ENCODE measurements at regions not wholly inside any gene's neighbourhood (a gene's known extent, or its start where the extent isn't known, plus 50 kb on each side); places are given as distances from the start of the nearest gene placed in this dataset.

DNA sequence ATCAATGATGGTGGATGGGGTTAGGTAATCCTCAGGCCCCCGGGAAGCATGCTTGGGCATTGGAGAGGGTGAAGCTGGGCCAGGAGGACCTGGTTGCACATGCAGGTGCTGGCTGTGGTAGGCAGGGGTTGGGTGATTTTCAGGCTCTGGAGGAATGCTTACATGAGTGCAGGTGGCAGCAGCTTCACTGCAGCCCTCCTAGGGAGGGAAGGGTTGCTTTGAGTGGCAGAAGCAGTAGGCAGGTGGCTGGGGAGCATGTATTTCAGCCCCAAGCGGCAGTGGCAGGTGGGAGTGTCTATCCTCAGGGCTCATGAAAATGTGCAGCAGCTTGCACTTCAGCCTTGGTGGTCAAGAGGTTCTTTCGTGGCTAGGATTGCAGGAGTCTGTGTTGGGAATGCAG is 230.0 kb upstream of the CTNNB1 start:
- peak in 1 of 3 experiments; percentile 8 for DNase-seq

GRCh38 chr3:40969756-40970466 is 229.4 kb upstream of the CTNNB1 start:
- no peak for DNase-seq

GRCh38 chr3:40971191-40972168 is 227.8 kb upstream of the CTNNB1 start:
- peak; percentile 27 to 86 (median 68) for DNase-seq

DNA sequence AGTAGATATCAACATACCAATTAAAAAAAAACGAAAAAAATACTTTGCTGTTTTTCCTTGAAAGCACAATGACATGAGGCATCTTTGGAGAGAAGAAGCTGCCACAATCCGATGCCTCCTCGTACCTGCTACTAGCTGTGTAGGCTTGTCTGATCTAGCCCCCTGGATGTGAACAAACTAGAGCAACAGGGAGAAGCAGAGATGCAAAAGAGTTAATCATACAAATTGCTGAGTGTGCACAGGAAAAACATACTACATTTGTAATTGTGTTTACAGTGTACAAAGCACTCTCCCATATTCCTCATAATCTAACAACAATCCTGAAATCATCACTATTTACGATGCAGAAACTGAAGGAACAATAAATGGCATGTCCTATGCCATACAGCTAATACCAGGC is 227.0 kb upstream of the CTNNB1 start:
- DNase-seq, result no peak

DNA sequence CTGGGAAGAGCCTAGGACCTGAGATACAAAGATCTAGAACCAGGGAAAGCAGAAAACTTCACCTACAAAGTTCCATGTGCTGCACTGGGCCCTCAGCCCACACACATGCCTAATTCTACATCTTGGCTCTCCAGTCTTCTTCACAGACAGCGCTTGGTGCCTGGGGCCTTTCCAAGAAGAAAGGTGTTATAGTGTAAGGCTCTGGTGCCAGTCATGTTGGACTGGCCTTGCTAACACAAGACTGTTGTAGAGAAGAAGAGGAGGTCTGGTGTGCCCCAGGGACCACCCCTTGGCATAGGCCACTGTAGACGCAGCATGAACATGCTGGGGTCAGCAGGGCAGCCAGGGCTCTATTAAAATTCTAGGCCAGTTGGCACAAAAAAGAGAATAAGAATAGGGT is 226.2 kb upstream of the CTNNB1 start:
- no peak for DNase-seq

GRCh38 chr3:40975711-40976121 is 223.6 kb upstream of the CTNNB1 start:
- DNase-seq, result no peak

GRCh38 chr3:40976241-40976640 is 223.1 kb upstream of the CTNNB1 start:
- no peak for DNase-seq

DNA sequence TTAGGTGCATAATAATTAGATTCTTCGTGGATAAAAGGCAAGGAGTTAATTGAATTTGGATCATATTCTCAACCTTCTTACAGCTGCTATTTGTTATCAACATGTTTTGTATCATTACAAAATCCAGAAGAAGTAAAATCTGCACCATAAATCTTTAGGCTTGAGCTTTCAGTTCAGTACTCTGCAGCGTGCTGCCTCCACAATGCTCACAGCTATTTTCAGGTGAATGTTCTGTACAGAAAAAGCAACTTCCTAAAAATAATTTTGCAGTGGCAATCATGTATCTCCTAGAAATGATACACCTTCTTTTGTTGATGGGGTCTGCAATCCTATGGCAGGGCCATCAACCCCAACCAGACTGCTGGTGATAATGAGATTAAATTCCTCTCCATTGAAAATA is 220.9 kb upstream of the CTNNB1 start:
- no peak for DNase-seq

GRCh38 chr3:40979962-40980361 is 219.3 kb upstream of the CTNNB1 start:
- peak in 1 of 3 experiments; percentile 1 for DNase-seq

DNA sequence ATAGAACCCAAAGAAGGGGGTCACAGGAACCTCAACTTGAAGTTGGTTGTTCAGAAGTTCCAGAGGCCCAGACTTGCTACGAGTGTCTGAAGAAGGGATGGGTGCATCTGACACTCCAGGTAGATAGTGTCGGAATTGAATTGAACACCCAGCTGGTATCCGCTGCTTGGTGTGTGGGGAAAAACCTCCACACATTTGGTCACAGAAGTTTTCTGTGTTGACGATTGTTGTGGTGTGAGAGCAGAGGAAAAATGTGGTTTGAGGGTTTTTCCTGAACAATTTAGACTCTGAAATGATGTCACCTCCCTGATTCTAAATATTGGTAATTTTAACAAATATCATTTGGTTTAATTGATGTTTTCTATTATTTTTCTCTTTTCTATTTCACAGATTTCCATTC is 218.8 kb upstream of the CTNNB1 start:
- no peak for DNase-seq

DNA sequence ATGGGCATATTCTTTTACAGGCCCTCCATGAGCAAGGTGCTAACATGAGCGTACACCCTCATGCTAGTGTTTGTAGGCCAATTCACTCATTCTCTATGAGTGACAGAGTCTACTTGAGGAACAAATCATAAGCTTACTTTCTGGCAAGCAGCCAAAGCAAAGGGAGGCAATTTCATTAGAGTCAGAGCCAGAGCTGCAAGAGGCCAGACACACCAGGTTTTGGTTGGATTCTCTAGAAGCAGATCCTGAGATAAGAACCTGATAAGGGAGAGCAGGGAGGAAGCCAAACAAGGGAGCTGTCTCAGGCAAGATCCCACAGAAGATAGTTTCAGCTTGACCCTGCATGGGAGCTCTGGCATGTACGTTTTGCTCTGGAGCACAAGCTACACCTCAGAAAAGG is 214.1 kb upstream of the CTNNB1 start:
- peak in 2 of 3 experiments; percentile 27 to 45 for DNase-seq

GRCh38 chr3:40988468-40988867 is 210.8 kb upstream of the CTNNB1 start:
- DNase-seq, result peak in 1 of 3 experiments; percentile 1

GRCh38 chr3:40989141-40990061 is 209.9 kb upstream of the CTNNB1 start:
- DNase-seq, result no peak

DNA sequence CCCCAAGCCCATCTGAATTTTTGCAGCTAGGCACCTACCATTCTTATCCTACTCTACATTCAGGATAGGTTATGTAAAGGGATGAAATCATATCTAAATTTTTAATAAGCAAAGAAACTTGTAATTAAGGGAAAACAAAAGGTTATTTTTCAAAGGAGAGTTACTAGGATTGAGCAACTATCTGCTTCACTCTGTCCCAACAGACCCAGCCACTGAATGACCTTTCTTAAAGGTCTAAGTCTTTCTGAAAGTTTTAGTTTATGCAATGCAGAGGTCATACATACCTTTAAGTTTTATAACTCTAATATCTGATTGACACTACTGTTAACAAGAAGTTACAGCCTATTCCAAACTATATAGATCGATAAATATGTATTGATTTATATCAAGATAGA is 209.2 kb upstream of the CTNNB1 start:
- no peak for DNase-seq

- DNase-seq, result no peak
Measured at GRCh38 chr3:40992023-40992422, 207.3 kb upstream of the CTNNB1 start.

DNA sequence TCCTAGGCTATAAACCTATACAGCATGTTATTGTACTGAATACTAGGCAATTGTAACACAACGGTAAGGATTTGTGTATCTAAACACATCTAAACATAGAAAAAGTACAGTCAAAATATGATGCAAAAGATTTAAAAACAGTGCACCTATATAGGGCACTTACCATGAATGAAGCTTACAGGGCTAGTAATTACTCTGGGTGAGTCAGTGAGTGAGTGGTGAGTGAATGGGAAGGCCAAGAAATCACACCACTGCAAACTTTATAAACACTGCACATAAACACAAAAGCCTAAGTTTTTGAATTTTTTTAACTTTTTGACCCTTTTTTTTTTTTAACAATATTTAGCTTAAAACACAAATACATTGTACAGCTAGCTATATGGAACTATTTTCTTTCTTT is 204.7 kb upstream of the CTNNB1 start:
- DNase-seq, result no peak

- no peak for DNase-seq
Measured at GRCh38 chr3:40995271-40995670, 204.0 kb upstream of the CTNNB1 start.

GRCh38 chr3:40996382-40996781 is 202.9 kb upstream of the CTNNB1 start:
- DNase-seq, result peak in 1 of 3 experiments; percentile 1

DNA sequence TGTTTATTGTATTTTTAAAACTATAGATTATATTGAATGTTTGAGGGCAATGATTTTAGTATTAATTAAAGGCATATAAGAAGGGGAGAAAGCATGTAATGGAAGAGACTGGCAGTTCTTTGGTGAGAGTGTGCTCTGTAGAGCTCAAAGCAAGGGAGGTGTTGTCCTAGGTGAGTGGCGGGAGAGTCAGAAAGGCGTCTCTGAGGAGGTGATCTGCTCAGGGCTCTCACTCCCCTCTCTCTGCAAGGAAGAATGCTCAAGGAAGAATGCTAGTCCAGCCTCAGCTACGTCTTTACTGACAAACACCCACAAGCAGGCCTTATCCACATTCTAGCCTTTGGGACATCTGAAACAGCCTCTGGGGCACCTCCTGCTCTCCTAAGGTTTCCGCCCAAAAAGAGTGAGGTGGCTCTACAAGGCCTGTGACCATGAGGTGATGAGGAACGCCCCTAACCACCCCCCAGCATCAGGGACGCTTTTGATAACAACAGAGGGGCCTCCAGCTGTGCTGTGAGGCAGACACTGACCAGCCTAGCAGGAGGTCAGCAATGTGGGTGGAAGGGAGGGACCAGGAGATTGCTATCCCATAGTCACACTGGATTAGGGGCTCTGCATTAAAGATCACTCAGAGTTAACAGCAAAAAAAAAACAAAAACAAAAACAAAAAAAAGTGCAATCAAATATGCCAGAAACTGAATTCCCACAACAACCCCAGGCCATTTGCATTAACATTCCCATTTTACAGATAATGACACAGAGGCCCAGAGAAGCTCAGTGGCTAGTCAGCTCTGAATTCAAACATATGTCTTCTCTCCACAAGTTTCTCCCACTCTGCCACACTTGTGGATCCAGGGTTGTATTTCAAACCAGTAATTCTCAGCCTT is 202.2 kb upstream of the CTNNB1 start:
- no peak for DNase-seq

DNA sequence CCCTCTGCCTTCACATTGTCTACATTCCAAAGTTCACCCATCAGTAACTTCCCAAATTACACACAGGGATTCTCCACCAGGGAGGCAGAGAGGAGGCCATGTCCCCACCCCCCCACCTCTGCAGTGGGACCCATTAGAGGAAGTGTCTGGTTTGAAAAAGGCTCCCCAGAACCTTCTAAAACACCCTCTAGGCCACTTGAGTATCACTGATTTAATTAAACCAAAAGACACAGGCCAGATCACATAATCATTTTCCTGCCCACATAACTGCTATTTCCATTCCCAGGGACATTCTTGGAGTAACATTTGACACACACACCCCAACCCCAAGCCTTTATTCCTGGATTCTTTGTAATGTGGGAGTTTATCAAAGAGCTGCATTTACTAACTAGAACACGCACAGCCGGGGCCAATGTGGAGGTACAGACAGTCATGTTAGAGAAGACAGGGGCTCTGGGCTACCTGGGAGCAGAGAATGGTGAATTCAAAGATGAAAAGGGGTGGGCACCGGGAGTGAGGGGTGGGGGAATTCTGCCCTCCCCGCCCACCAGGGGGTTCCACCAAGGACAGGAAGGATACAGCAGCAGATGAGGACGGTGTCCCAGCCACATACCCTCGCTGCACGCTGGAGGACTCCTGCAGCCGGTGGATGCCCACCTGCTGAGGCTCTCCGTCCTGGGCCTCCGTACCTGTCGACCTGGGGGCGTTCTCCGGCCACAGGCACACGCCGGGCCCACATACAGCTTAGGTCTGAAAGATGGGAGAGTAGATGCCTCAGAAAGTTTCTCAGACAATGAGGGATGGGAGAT is 201.4 kb upstream of the CTNNB1 start:
- DNase-seq, result no peak

GRCh38 chr3:40999682-41000081 is 199.6 kb upstream of the CTNNB1 start:
- no peak for DNase-seq
